ENCODE measurements at regions not wholly inside any gene's neighbourhood (a gene's known extent, or its start where the extent isn't known, plus 50 kb on each side); places are given as distances from the start of the nearest gene placed in this dataset.

DNA sequence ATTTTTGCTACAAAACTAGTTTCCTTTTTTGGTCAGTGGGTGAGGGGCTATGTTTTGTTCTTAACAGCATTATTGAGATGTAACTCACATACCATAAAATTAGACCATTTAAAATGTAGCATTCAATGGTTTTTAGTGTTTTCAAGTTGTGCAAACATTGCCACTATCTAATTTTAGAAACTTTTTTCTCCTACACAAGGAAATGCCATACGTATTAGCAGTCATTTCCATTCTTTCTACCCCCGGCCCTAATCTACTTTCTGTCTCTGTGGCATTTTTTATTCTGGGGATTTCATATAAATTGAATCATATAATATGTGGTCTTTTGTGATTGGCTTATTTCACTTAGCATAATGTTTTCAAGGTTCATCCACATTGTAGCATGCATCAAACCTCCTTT lies 55.0 kb upstream of the TIPARP start:
- no peak for TF ChIP-seq POLR2AphosphoS5 (IDR thresholded peaks at IDR 0.05)
- no peak for TF ChIP-seq EP300 (IDR thresholded peaks at IDR 0.05)

Data from stomach (tissue), 4 donors.